ENCODE measurements at regions not wholly inside any gene's neighbourhood (a gene's known extent, or its start where the extent isn't known, plus 50 kb on each side); places are given as distances from the start of the nearest gene placed in this dataset.

DNA sequence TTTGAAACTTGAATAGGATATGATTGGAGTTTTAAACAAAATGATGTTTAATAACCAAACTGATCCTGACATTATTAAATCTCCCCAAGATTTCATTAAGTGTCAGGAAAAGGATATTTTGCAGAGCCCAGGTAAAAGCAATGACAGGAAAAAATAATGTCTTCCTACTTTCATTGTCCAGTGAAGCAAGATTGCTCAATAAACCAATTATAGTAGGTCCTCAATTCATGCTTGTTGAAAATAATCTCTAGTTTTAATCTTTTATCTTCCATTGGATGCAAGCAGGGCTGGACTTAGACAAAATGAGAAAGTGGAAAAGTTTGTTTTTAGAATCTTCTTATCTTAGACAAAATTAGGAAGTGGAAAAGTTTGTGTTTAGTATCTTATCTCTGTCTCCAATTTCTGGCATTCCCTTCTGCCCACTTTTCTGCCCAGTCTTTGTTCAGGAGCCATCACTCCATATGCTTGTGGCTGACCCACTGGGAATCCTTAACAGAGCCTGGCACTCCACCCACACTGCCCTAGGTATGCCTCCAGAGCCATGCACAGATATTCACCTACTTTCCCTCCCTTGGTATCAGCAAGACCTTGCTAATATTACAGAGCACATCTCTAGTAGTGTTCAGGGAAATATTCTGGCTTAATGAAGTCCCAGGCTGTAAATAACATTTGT lies 57.0 kb upstream of the CARMIL1 start (continued):
- no peak for TF ChIP-seq NRF1 (IDR thresholded peaks at IDR 0.05; ENCODE audit: low read depth, low read length)
- no peak for TF ChIP-seq BCL11A (IDR thresholded peaks at IDR 0.05; ENCODE audit: low read depth in 2 of 2, low read length in 2 of 2)
- no peak for TF ChIP-seq EP300 (IDR thresholded peaks at IDR 0.05; ENCODE audit: borderline replicate concordance in 1 of 2, low read depth in 2 of 2, low read length in 2 of 2)
- TF ChIP-seq TCF12 (IDR thresholded peaks at IDR 0.05; ENCODE audit: low read depth, low read length), result no peak
- TF ChIP-seq YY1 (IDR thresholded peaks at IDR 0.05; ENCODE audit: low read depth, low read length), result no peak

Measured in H1 (cell line).